ENCODE measurements at regions not wholly inside any gene's neighbourhood (a gene's known extent, or its start where the extent isn't known, plus 50 kb on each side); places are given as distances from the start of the nearest gene placed in this dataset.
"Not testable (repeated sequence)": the region's sequence is repeated elsewhere in the genome, so short reads cannot be mapped to it uniquely, and the experiment has no call there.

DNA sequence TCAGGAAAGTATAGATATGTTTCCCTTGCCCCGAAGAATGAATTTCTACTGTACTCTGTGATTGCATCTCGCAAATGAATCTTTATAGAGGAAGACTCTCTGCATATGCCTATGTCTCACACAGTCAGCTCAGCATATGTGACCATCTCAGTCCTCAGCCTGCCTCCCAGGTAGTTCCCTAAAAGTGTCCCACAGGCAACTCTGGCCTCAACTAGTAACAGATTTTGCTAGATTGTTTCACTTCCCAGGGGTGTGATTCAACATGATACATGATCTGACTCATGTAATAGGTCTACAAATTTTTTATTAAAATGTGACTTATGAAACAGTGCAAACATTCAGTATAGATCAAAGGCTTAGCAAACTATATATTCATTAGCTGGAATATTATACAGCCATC, 296.6 kb upstream of the CRIM1 start:
- DNase-seq, result no peak

DNA sequence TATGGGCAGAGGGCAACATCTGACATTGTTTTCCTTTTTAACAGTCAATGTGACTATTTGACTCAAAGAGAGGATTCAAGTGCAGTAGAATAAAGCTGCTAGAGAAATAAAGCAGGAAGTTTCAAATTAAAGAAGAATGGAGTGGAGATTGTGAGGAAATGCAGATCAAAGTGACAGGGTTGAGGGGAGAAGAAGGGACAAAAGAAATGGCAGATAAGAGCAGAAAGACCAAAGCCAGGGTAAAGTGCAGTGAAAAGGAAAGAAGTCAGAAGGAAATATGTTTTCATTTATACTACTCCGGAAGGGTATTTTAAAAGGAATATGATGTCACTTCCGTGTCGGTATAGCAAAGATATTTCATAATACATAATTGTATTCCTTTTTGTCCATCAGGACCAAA, 297.5 kb upstream of the CRIM1 start:
- no peak for DNase-seq

DNA sequence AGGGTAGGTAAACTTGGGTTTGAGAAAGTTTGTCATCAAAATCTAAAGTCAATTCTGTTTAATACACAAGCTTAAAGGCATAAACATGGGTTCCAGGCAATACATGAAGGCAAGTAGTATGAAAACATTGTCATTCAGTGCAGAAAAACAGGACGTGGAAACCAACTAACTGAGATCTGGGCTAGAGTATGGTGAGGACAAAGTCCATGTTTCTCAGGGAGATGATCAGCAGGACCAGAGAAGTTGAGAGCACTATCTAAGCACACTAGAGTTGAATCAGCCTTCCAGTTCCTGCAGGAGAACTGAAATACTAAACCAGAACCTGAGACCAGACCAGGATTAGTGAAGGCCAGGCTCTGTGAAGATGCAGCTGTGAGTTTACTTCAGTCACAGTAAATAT, 302.8 kb upstream of the CRIM1 start:
- DNase-seq, result no peak

DNA sequence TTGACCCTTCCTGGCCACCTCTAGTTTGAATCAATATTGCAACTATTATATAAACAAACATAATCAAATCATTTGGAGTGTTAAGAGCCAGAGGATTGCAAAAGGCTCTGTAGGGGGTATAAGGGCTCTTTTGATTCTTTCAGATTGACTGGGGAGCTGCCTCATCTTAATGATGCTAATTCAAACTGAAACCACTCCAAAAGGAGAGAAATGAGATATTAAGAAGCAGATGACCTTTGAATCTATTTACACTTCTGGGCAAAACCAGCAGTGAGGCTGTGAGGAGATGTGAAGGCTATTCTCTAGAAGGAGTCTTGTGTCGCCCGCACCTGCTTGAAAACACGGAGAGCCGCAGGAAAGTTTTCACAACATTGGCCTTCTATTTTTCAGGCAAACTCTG, 311.2 kb upstream of the CRIM1 start:
- no peak for DNase-seq

DNA sequence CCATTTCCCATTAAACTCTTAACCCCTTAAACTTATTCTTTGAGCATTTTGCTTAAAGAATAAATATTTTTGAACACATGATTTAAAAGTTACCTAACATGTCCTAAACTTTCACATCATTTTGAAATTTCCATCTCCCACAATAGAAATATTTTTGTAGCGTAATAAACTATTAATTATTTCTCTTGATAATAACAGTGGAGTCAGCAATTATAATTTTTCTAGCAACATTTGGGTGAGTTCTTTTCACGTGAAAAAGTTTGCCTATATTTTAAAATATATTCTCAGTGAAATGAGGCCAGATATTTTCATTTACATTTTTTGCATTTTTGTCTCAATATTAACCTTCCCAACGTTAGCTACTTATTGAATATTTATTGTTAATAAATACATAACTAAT, 320.4 kb upstream of the CRIM1 start:
- no peak for DNase-seq

DNA sequence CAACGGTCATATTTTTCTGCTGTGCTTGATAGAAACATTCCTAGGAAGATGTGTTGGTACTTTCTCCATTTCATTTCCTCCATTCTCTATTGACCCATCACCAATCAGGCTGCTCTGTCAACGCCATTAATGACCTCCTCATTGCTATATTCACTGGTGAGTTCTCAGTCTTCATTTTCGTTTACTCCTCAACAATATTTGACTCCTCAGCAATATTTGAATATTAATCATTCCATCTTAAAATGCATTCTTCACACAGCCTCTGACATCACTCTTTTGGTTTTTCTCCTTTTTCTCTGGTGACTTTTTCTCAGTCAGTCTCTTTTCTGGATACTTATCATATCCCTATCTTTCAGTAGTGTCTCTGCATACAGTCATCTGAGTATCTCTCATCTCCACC, 323.5 kb upstream of the CRIM1 start:
- no peak for DNase-seq

DNA sequence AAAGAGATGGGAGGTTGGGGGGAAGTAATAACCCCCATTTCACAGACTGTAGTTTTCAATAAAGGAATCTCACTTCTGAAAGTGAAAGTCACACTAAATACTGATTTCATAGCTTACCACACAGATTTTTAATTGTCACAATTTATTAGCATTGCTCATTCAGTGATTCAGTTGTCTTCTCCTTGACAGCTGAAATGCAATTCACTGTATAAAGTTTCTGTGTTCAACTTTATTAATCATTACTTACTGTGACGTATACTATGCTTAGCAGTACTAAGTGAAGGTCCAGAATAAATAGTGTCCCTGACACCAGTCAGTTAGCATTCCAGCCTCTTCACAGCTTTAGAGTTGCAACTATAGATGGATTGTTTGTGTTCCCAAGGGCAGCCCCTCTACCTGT, 324.1 kb upstream of the CRIM1 start:
- no peak for DNase-seq

DNA sequence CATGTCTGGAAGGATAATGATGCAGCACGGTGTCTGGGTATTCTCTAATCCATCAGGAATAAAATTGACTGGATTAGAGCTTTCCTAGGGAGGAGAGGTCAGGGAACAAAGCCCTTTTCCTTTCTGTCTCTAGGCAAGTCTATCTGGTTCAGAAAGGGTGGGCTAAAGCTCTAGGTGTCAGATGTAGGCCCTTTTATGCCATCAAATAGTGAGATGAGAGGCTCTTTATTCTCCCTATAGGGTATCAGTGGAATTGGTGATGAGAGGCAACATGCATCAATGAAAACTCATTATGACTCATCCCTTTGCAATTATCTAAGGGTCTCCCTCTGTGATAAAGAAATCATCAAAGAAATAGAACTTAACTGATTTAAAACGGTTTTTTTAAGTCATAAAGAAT, 328.0 kb upstream of the CRIM1 start:
- no peak for DNase-seq

DNA sequence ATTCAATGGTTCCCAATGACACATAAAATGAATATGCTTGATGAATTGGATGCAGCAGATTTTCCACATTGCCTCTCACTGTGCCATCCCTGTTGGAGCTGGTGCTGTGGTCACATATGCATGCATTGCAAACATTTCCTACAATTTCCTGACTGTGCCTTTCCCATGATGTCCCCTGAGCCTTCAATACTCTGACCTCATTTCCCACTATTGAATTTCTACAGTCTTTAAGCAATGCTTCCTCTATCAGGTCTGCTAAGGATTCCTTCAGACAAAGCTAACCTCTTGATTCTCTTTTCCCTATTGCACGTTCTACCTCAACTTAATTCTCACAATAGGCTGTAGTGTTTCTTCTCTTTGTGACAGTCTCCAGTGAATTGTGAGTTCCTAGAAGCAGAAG, 342.5 kb upstream of the CRIM1 start:
- DNase-seq, result peak; percentile 2 to 21 (median 2)

DNA sequence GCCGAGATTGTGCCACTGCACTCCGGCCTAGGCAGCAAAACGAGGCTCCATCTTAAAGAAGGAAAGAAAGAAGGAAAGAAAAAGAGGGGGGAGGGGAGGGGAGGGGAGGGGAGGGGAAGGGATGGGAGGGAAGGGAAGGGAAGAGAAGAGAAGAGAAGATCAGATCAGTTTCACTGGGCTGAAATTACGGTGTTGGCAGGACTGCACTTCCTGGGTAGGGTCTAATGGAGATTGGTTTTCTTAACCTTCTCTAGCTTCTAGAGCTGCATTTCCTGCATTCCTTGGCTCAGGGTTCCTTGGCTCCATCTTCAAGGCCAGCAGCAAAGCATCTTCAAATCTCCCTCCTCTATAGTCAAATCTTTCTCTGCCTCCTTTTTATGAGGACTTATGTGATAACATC, 349.1 kb upstream of the CRIM1 start:
- no peak for DNase-seq

DNA sequence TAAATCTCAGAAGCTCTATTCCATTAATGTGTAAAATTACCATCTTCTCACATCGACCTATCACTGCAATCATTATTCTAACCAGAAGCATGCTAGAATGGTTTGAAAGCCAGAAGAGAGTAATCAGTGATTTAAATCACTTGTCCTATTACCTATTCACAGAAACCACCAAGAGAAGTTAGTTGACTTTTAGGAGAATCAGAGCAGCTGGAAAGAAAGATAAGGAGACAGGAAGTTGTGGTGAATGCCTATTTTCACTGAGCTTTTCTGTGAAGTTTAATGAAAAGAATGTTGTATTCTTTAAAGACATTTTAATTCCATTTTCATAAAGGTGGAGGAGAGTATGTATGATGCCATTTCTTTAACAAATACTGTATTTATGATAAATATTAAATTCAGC, 352.6 kb upstream of the CRIM1 start:
- DNase-seq, result no peak

DNA sequence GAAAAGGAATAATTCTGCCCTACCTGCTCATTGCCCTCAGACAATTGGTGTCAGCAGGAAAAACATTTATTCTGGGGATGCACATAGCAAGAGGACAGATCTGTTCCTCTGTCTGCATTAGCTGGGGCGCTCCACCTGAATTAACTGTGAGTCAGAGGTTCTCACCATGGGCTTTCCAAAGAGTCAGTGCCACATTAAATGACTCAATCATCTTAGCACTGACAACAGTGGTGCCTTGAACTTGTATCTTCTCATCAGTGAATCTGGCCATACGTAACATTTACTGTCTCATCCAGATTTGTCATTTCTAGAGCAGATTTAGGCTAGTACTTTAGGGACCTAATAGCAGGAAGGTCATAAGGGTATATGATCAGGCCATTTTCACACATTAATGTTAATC, 358.1 kb upstream of the CRIM1 start:
- DNase-seq, result no peak

DNA sequence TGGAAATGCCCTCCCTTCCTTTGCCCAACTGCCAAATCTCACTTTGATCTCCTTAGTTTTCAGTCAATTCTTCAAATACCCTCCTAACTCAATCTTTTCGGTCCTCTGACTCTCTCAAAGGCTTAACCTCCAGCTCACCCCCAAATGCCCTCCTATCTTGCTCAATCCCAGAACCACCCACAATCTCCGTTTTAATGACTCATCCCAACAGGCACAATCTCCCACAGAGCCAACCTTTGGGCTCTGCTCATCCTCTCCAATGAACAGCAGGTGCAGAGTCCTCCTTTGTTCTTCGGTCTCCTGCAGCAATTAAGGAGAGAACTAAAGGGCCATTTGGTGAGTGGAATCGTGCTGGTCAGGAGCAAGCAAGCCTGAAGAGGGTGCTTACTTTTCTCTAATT, 366.1 kb upstream of the CRIM1 start:
- no peak for DNase-seq

DNA sequence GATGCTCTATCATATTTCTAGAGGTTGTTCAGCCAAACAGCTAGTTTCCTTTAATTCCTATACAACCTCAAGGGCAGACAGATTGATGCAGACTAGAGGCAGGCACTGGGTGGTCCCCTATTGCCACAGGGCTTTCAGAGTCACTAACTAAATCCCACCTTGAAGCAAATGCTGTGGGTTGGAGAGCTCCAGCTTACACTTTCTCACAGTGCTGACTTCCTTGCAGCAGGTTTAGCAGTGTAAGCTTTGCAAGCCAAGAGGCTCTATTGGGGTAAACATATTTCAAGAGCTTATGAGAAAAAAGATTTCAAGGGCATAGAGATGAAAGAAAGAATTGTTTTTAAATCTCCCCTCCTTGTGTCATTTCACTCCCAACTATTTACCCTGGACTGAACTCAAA, 366.5 kb upstream of the CRIM1 start:
- DNase-seq, result no peak

DNA sequence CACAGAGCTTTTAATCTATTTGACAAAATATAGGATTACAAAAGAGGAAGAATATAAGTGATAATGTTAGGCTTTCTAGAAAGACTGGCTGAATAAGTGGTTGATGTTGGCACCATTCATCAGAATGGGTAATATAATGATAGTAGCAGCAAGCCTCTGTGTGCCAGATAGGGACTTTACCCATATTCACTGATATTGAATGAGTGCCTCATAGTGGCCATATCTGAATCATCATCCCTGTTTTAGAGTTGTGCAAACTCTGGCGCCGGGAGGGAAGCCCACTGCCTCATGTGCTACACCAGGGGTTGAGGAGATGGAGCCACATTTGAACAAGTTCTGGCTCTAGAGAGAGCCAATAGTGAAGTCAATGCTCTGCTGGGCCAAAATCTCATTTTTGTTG, 368.7 kb upstream of the CRIM1 start:
- DNase-seq, result no peak

DNA sequence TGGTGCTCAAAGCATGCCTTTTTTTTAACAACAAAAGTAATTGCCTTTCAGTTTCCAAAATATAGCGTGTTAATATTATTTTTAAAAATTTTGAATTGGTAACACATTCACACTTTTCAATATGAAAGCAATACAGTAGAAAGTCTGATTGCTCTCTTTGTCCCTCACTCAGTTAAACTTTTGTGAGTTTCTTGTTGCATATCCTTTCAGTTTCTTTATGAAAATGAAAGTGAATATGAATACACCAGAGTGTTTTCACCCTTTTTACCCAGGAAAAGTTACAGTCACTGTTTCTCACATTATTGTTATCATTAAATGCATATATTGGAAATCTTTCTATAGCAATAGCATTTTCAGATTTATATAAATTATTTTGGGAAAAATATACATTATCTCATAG, 377.4 kb upstream of the CRIM1 start:
- no peak for DNase-seq

DNA sequence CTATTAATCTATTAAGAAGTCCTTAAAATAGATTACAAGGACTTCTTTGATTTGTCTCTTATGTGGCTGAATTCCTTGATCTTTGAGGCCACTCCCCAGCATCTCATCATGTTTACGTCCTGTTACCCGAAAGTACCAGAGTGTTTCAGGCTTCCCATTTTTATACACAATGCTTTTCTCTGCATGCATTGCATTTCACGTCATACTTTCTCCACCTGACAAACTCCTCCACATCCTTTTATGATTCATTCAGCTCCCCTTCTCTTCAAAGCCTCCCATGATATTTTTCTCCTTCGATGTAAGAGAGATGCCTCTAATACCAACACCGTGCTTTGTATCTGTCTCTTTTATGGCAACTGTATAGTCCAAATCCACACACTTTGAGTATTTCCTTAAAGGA, 379.0 kb upstream of the CRIM1 start:
- DNase-seq, result no peak

DNA sequence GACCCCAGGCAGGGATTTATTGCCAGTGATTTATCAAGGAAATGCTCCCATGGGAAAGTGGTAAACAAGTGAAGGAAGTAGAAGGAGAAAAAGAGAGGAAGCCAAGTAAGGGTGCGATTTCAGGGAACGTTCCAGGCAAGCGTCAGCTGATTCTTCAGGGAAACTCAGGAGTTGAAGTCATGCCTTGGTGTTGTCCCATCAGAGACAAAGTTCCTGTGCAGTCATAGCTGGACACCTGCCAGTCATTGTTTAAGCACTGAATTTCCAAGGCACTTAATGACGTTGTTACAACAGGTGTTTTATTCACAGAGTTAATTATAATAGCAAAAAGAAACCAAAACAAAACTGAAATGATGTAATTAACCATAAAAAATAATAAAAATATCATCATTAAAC, 381.8 kb upstream of the CRIM1 start:
- peak; percentile 15 to 46 (median 17) for DNase-seq

DNA sequence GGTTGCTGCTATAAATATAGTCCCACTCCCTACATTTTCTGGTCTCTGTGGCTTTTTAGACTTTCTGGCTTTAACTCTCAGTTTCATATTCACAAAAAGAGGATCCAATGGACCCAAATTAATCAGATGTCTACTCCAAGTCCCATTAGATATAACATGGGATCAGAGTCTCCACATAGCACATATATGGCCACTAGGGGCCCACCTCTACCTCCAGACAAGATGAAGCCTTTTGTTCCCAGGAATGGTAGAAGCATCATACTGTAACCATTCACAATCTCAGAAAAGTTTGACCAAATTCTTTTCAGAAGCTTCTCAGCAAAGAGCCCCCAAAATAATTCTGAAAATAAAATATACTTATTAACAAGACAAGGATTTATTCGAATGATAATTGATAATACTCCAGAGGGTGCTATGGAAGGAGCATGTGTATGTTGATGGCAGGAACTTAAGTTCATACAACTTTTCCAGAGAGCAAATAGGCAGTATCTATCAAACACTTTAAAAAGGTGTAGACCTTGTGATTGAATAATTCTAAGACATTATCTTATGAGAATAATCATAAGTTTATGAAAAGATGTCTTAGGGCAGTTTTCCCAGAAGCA, 382.3 kb upstream of the CRIM1 start:
- peak in 1 of 3 donors; percentile 18 for DNase-seq

DNA sequence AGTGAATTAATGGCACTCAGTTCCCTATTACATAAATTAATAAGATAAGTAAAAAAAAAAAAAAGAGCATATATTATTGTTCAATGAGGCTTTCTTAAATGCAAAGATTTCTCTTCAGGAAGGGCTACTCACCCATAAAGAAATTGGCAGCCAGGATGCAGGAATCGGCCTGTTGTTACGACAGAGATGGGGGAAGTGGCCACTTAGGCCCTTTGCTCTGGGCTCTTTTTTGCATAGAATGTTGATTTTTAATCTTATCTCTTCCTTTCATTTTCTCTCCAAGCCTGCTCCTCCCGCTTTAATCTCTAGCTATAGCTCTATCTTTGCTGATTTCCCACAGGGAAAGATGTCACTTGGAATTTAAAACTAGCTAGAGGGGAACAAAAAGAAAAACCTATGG, 391.8 kb upstream of the CRIM1 start:
- DNase-seq, result no peak

DNA sequence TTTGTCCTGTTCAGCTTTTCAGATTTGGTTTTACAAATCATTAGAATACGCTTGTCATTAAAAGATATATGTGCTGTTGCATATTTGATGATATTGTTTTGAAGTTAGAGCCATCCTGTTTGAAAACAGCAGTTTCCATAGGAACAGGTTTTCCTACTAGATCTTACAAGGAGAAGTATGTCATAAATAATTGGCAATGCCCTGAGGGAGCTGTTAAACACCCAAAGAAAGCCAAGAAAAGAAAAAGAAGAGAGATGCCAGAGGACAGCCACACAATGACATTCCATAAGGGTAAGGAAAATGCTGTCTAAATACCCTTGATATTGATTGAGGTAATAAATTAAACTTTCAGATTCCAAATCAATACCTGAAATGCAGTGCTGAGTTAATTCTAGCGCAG, 392.2 kb upstream of the CRIM1 start:
- DNase-seq, result no peak

DNA sequence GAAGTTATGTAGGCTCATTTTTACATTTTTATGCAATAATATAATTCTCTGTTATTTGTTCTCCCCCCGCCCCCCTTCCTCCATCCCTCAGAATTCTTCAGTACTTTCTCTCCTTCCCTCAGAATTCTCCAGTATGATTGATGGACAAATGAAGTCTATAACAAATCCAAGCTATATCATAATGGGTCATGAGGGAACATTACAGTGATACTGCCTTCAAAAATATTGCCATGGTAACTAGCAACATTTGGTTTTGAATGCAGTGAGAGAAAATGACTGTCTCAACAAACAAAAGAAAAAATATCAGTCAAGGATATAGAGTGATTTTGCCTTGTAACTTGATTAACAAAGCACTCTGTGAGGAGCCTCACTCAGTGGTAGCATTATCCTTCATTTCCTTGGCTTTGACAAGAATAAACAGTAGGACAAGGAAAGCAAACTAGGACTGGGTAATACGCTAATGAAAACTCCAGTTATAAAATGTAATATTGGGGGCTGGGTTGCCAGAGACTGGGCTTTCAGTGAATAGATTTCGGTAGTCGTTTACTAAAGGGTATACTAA, 392.9 kb upstream of the CRIM1 start:
- no peak for DNase-seq

DNA sequence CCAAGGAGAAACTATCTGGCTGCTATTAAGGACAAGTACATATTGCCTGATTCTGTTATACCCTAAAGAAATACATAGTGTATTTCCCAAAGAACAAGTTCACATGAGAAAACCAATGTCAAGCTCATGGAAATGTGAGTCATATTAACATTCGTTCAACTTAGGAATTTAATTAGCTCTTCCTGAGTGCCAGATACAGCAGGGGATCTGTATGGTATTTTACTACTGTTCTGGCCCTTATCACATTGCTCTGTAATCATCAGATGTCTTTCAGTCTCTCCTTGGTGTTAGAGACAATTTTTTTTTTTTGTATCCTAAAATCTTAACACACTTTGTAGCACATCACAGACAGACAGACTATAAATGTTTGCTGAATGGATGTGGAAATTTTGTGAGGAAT, 395.0 kb upstream of the CRIM1 start:
- DNase-seq, result no peak

DNA sequence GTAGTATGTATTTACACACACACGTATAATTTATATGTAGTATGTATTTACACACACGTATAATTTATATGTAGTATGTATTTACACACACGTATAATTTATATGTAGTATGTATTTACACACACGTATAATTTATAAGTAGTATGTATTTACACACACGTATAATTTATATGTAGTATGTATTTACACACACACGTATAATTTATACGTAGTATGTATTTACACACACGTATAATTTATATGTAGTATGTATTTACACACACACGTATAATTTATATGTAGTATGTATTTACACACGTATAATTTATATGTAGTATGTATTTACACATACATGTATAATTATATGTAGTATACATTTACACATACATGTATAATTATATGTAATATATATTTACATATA, 398.5 kb upstream of the CRIM1 start:
- not testable (repeated sequence) for DNase-seq

DNA sequence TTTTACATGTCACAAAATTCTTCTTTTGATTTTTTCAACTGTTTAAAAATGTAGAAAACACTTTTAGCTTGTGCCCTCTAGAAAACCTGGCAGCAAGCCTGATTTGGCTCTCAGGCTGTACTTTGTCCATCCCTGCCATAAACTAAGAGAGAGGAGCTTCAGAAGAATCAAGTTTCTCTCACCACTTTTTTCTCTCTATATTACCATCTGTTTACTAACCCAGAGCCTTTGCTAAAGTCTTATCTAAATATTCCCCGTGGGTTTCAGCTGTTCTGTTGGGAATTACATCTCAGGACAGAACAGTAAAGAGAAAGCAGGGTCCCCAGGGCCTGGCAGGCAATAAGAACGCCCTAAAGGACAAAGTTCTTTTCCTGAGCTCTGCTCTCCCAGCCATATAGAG, 409.1 kb upstream of the CRIM1 start:
- DNase-seq, result peak in 2 of 3 donors; percentile 15 to 31

All from muscle of back (tissue), 3 donors.